Panc1 (cell line): ENCODE measurements at regions not wholly inside any gene's neighbourhood (a gene's known extent, or its start where the extent isn't known, plus 50 kb on each side); places are given as distances from the start of the nearest gene placed in this dataset.

Experiments used
- ATAC-seq: fragments of 200-7000 bp; cut with Tn5 transposase; 2 replicates; pipeline ENCODE4 v1.9.1; 2020; ENCODE audit warnings: mild to moderate bottlenecking, moderate library complexity
- BruUV-seq: library from RNA; stranded (reverse); fragments of 400-500 nt; replicated peaks from 2 replicates; lab custom pipeline; 2021; lab: Mats Ljungman, UMichigan
- CTCF ChIA-PET: fragments of 300-600 bp; sonication (Branson Sonifier 250); formaldehyde crosslinking; loops from one replicate; lab custom pipeline; 2022; ENCODE audit warnings: antibody characterized with exemption; lab: Charles Lee
- POLR2A ChIA-PET: fragments of 300-600 bp; sonication (Branson Sonifier 250); formaldehyde crosslinking; loops from one replicate; lab custom pipeline; 2022; ENCODE audit warnings: antibody characterized with exemption; lab: Charles Lee
- DNase-seq: peaks from one replicate; pipeline ENCODE4 v3.0.0-alpha.2; 2010; ENCODE audit warnings: low read depth, low spot score
- H3K27ac ChIP-seq: 2 replicates; pipeline ENCODE4 v1.5.1; 2011; ENCODE audit warnings: mild to moderate bottlenecking, low read length, inconsistent platforms
- H3K27me3 ChIP-seq: fragments of 200-500 bp; sonication (Bioruptor generic); 2 replicates; pipeline ENCODE4 v1.6.0; 2014; ENCODE audit warnings: low read length, inconsistent platforms; ENCODE audit not compliant: control insufficient read depth, insufficient read depth
- H3K36me3 ChIP-seq: fragments of 200-500 bp; sonication (Bioruptor generic); 2 replicates; pipeline ENCODE4 v1.5.1; 2014; ENCODE audit warnings: inconsistent platforms, mild to moderate bottlenecking, low read length, moderate library complexity; ENCODE audit not compliant: control insufficient read depth, insufficient read depth
- H3K4me1 ChIP-seq: 2 replicates; pipeline ENCODE4 v1.5.1; 2011; ENCODE audit warnings: inconsistent platforms, mild to moderate bottlenecking, low read length, moderate library complexity; ENCODE audit not compliant: control insufficient read depth, insufficient read depth
- H3K4me3 ChIP-seq, 2 experiments: 2 replicates each; pipeline ENCODE4 v1.5.1; 2011 to 2012; ENCODE audit warnings: low read depth in 2 of 2, low read length in 2 of 2, mild to moderate bottlenecking in 2 of 2, inconsistent platforms in 1 of 2, moderate library complexity in 1 of 2
- H3K9me3 ChIP-seq: fragments of 200-500 bp; sonication (Bioruptor generic); 2 replicates; pipeline ENCODE4 v1.5.1; 2014; ENCODE audit warnings: low read depth, mild to moderate bottlenecking, inconsistent platforms, low read length, moderate library complexity; ENCODE audit not compliant: control insufficient read depth, insufficient read depth
- POLR2AphosphoS5 ChIP-seq: IDR thresholded peaks from 2 replicates; pipeline ENCODE4 v1.6.1; 2012; ENCODE audit warnings: mild to moderate bottlenecking, low read depth, low read length, moderate library complexity
- SIN3A ChIP-seq: IDR thresholded peaks from 2 replicates; pipeline ENCODE4 v1.6.1; 2012; ENCODE audit warnings: low read depth, mild to moderate bottlenecking, low read length, moderate library complexity, borderline replicate concordance; ENCODE audit not compliant: insufficient read depth
- TCF7L2 ChIP-seq: IDR thresholded peaks from 2 replicates; pipeline ENCODE4 v1.6.1; 2011; ENCODE audit warnings: mild to moderate bottlenecking, low read depth, low read length, inconsistent platforms
- in situ Hi-C: cut with HindIII; loops from 2 replicates; pipeline ENCODE4 v1.10.0; 2016; ENCODE audit warnings: low sequenced_read_pairs, low pct_unique_long_range_greater_than_20kb
- intact Hi-C: fragments of 100-400 bp; cut with micrococcal nuclease; formaldehyde crosslinking; loops from one replicate; pipeline ENCODE4 v1.10.0; 2022; ENCODE audit not compliant: unreplicated experiment
- TF ChIP-seq, protein P1 (sequence below), 2 experiments: IDR thresholded peaks; 2 replicates each; pipeline ENCODE4 v1.6.1; 2011 to 2012; ENCODE audit warnings: low read depth in 2 of 2, control low read depth in 1 of 2, low read length in 1 of 2, mild to moderate bottlenecking in 1 of 2, moderate library complexity in 1 of 2; ENCODE audit not compliant: insufficient read depth in 1 of 2
- TF ChIP-seq, protein P2 (sequence below): fragments of 450-650 bp; IDR thresholded peaks from 2 replicates; pipeline ENCODE4 v1.5.1; 2017; ENCODE audit warnings: mild to moderate bottlenecking

DNA sequence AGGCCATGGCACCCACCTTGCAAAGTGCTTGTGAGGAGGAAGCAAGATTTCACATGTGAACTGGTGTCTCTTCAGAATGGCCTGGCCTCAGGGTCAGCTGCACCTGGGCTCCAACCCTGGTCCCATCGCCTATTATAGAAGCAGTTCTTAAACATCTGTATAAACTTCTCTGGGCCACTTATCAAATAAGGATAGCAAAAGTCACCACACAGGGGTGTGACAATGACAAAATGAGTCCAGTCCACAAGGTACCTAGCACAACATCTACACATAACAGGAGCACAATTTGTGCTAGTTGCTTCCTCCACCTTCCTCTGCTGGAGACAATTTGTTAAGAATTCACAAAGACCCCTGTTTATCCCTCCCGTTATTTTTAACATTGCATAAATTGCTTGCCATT, 340.6 kb upstream of the ZMIZ1 start:
- H3K4me3 ChIP-seq = no peak overlapping the region
- CTCF ChIA-PET = no interaction called here
- intact Hi-C loops = no loop called here
- H3K9me3 ChIP-seq = no peaks in the 10 kb centered on the region
- in situ Hi-C loops = no loop called here
- DNase-seq = no peak
- no peaks in the 10 kb centered on the region for H3K36me3 ChIP-seq
- H3K27me3 ChIP-seq = peaks cover 22% of the 10 kb centered on the region
- ATAC-seq = no peak
- H3K27ac ChIP-seq = no peak overlapping the region
- TF ChIP-seq TCF7L2 (no peak), POLR2AphosphoS5 (no peak), SIN3A (no peak)
- TF ChIP-seq, protein P1, sequence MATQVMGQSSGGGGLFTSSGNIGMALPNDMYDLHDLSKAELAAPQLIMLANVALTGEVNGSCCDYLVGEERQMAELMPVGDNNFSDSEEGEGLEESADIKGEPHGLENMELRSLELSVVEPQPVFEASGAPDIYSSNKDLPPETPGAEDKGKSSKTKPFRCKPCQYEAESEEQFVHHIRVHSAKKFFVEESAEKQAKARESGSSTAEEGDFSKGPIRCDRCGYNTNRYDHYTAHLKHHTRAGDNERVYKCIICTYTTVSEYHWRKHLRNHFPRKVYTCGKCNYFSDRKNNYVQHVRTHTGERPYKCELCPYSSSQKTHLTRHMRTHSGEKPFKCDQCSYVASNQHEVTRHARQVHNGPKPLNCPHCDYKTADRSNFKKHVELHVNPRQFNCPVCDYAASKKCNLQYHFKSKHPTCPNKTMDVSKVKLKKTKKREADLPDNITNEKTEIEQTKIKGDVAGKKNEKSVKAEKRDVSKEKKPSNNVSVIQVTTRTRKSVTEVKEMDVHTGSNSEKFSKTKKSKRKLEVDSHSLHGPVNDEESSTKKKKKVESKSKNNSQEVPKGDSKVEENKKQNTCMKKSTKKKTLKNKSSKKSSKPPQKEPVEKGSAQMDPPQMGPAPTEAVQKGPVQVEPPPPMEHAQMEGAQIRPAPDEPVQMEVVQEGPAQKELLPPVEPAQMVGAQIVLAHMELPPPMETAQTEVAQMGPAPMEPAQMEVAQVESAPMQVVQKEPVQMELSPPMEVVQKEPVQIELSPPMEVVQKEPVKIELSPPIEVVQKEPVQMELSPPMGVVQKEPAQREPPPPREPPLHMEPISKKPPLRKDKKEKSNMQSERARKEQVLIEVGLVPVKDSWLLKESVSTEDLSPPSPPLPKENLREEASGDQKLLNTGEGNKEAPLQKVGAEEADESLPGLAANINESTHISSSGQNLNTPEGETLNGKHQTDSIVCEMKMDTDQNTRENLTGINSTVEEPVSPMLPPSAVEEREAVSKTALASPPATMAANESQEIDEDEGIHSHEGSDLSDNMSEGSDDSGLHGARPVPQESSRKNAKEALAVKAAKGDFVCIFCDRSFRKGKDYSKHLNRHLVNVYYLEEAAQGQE (IDR thresholded peaks at IDR 0.05; ENCODE audit: insufficient read depth in 1 of 2, low read depth in 2 of 2, low read length in 1 of 2) = no peak
- POLR2A ChIA-PET = no interaction called here
- no TSS peak for BruUV-seq
- H3K4me1 ChIP-seq = no peaks in the 10 kb centered on the region

DNA sequence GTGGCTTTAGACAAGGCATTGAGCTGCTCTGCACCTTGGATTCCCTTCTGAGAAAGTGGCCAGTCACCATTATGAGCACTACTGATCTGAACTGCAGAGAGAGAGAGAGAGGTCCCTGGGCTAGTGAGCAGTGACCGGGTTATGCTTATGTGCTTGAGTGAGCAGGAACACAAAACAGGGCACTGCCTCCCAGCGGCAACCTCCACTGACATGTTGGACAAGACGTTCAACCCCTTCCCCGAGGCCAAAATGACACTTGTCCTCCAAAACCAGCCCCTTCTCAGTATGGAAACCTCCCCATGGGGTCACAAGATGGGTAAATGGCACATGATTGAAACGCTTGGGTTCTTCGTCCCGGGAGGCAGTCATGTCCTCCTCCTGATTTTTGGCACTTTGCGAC, 339.4 kb upstream of the ZMIZ1 start:
- no peak for ATAC-seq
- Histone ChIP-seq H3K36me3 (no peaks in the 10 kb centered on the region), H3K4me3 (no peak overlapping the region), H3K9me3 (no peaks in the 10 kb centered on the region), H3K27me3 (peaks cover 16% of the 10 kb centered on the region), H3K4me1 (no peaks in the 10 kb centered on the region), H3K27ac (no peak overlapping the region)
- intact Hi-C loops (no loop called here), in situ Hi-C loops (no loop called here)
- ChIA-PET CTCF (no interaction called here), POLR2A (no interaction called here)
- TF ChIP-seq, protein P1 (IDR thresholded peaks at IDR 0.05; ENCODE audit: insufficient read depth in 1 of 2, low read depth in 2 of 2, low read length in 1 of 2) = no peak
- TF ChIP-seq POLR2AphosphoS5 = no peak
- no peak for DNase-seq
- no TSS peak for BruUV-seq

DNA sequence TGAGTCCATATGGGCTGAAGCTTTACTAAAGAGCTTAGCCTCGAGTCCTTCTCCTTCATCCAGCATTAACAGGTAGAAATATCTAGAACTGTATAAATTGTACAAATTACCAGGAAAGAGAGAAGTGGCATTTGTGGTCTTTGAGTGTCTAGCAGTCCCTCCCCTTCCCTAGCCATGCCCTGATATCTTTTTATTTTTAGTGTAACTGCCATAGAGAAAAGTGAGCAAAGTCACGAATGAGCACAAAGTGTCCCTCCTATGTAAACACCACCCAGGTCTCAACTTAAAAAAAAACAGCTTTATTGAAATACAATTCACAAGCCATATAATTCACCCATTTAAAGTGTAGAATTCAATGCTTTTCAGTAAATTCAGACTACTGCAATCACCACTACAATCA, 339.0 kb upstream of the ZMIZ1 start:
- CTCF ChIA-PET = no interaction called here
- intact Hi-C loops = no loop called here

More for the DNA sequence above, 339.0 kb upstream of the ZMIZ1 start:
- no TSS peak for BruUV-seq
- DNase-seq (no peak), ATAC-seq (no peak)
- H3K4me1 ChIP-seq = no peaks in the 10 kb centered on the region
- H3K9me3 ChIP-seq = no peaks in the 10 kb centered on the region
- H3K27ac ChIP-seq = no peak overlapping the region
- peaks cover 12% of the 10 kb centered on the region for H3K27me3 ChIP-seq
- in situ Hi-C loops = no loop called here
- POLR2A ChIA-PET = no interaction called here
- no peak overlapping the region for H3K4me3 ChIP-seq
- H3K36me3 ChIP-seq = no peaks in the 10 kb centered on the region
- no peak for TF ChIP-seq SIN3A
- TF ChIP-seq, protein P1 (IDR thresholded peaks at IDR 0.05; ENCODE audit: insufficient read depth in 1 of 2, low read depth in 2 of 2, low read length in 1 of 2) = no peak
- TF ChIP-seq, protein P2, sequence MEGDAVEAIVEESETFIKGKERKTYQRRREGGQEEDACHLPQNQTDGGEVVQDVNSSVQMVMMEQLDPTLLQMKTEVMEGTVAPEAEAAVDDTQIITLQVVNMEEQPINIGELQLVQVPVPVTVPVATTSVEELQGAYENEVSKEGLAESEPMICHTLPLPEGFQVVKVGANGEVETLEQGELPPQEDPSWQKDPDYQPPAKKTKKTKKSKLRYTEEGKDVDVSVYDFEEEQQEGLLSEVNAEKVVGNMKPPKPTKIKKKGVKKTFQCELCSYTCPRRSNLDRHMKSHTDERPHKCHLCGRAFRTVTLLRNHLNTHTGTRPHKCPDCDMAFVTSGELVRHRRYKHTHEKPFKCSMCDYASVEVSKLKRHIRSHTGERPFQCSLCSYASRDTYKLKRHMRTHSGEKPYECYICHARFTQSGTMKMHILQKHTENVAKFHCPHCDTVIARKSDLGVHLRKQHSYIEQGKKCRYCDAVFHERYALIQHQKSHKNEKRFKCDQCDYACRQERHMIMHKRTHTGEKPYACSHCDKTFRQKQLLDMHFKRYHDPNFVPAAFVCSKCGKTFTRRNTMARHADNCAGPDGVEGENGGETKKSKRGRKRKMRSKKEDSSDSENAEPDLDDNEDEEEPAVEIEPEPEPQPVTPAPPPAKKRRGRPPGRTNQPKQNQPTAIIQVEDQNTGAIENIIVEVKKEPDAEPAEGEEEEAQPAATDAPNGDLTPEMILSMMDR = no peak
- TF ChIP-seq POLR2AphosphoS5 = no peak
- no peak for TF ChIP-seq TCF7L2
